Smooth muscle cell (in vitro differentiated cells): ENCODE measurements at regions not wholly inside any gene's neighbourhood (a gene's known extent, or its start where the extent isn't known, plus 50 kb on each side); places are given as distances from the start of the nearest gene placed in this dataset.

Source experiments
- DNase-seq: peaks from one replicate; lab custom pipeline; 2025; ENCODE audit not compliant: unreplicated experiment; lab: John Stamatoyannopoulos, UW
- H2AFZ ChIP-seq: fragments of 200-600 bp; sonication (generic); 2 replicates; pipeline ENCODE4 v1.6.0; 2016; ENCODE audit warnings: antibody characterized with exemption, low read depth, mild to moderate bottlenecking
- H3F3A ChIP-seq: fragments of 200-600 bp; sonication (generic); 2 replicates; pipeline ENCODE4 v1.6.0; 2017; ENCODE audit warnings: antibody characterized with exemption, low read depth
- H3K27ac ChIP-seq: fragments of 200-600 bp; sonication (generic); 2 replicates; pipeline ENCODE4 v1.5.1; 2016; ENCODE audit warnings: low read depth, mild to moderate bottlenecking
- H3K27me3 ChIP-seq: fragments of 200-600 bp; sonication (generic); 2 replicates; pipeline ENCODE4 v1.6.1; 2016; ENCODE audit warnings: low read depth, mild to moderate bottlenecking
- H3K36me3 ChIP-seq: fragments of 200-600 bp; sonication (generic); 2 replicates; pipeline ENCODE4 v1.5.1; 2016; ENCODE audit warnings: low read depth
- H3K4me1 ChIP-seq: fragments of 200-600 bp; sonication (generic); 2 replicates; pipeline ENCODE4 v1.5.1; 2016; ENCODE audit warnings: low read depth
- H3K4me2 ChIP-seq: fragments of 200-600 bp; sonication (generic); 2 replicates; pipeline ENCODE4 v1.6.0; 2016; ENCODE audit warnings: mild to moderate bottlenecking
- H3K4me3 ChIP-seq: fragments of 200-600 bp; sonication (generic); 2 replicates; pipeline ENCODE4 v1.5.1; 2016; ENCODE audit warnings: mild to moderate bottlenecking
- H3K79me2 ChIP-seq: fragments of 200-600 bp; sonication (generic); 2 replicates; pipeline ENCODE4 v1.6.0; 2016; ENCODE audit warnings: low read depth, mild to moderate bottlenecking
- H3K9ac ChIP-seq: fragments of 200-600 bp; sonication (generic); 2 replicates; pipeline ENCODE4 v1.6.0; 2016; ENCODE audit warnings: low read depth
- H3K9me3 ChIP-seq: fragments of 200-600 bp; sonication (generic); replicated peaks from 2 replicates; pipeline ENCODE4 v1.5.1; 2016; ENCODE audit warnings: low read depth
- H4K20me1 ChIP-seq: fragments of 200-600 bp; sonication (generic); 2 replicates; pipeline ENCODE4 v1.6.0; 2016; ENCODE audit warnings: low read depth
- WGBS: methylation state at CpG from one replicate; pipeline ENCODE4 v1.1.7; 2016; ENCODE audit warnings: low lambda C conversion rate; 5-methylcytosine and 5-hydroxymethylcytosine counted together
- TF ChIP-seq, protein P1 (sequence below): fragments of 200-600 bp; sonication (generic); IDR thresholded peaks from 2 replicates; pipeline ENCODE4 v1.5.1; 2017; ENCODE audit warnings: borderline replicate concordance, mild to moderate bottlenecking, antibody characterized with exemption; ENCODE audit not compliant: insufficient read depth, poor library complexity, severe bottlenecking

DNA sequence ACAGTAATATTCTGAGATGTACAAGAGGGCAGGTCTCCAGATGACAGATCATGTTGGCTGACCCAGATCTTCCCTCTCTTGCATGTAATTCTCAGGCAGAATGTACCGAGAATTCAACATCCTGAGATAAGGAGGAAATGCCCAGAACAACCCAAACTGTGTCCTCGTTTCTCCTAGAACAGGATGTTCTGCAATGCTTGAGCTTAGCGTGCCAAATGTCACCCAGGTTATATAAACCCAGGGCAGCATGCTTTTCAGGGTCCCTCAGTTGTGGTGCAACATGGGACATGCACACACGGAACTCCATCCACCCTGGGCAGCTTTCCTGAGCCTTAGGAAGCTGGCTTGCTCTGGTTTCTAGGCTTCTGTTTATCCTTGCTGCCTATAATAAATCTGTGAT lies 102.1 kb upstream of the CMC1 start:
- Histone ChIP-seq H3K36me3 (no peaks in the 10 kb centered on the region), H3K79me2 (no peaks in the 10 kb centered on the region), H4K20me1 (no peaks in the 10 kb centered on the region), H3K27ac (no peak overlapping the region), H3K9me3 (no peaks in the 10 kb centered on the region), H3K4me1 (no peaks in the 10 kb centered on the region), H2AFZ (no peak overlapping the region), H3K4me3 (no peak overlapping the region), H3K9ac (no peak overlapping the region), H3F3A (no peaks in the 10 kb centered on the region), H3K4me2 (no peak overlapping the region), H3K27me3 (peaks cover 3% of the 10 kb centered on the region)
- TF ChIP-seq, protein P1, sequence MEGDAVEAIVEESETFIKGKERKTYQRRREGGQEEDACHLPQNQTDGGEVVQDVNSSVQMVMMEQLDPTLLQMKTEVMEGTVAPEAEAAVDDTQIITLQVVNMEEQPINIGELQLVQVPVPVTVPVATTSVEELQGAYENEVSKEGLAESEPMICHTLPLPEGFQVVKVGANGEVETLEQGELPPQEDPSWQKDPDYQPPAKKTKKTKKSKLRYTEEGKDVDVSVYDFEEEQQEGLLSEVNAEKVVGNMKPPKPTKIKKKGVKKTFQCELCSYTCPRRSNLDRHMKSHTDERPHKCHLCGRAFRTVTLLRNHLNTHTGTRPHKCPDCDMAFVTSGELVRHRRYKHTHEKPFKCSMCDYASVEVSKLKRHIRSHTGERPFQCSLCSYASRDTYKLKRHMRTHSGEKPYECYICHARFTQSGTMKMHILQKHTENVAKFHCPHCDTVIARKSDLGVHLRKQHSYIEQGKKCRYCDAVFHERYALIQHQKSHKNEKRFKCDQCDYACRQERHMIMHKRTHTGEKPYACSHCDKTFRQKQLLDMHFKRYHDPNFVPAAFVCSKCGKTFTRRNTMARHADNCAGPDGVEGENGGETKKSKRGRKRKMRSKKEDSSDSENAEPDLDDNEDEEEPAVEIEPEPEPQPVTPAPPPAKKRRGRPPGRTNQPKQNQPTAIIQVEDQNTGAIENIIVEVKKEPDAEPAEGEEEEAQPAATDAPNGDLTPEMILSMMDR = no peak
- no peak for DNase-seq
- 84% methylated on average over 4 of the region's 4 CpGs for WGBS

DNA sequence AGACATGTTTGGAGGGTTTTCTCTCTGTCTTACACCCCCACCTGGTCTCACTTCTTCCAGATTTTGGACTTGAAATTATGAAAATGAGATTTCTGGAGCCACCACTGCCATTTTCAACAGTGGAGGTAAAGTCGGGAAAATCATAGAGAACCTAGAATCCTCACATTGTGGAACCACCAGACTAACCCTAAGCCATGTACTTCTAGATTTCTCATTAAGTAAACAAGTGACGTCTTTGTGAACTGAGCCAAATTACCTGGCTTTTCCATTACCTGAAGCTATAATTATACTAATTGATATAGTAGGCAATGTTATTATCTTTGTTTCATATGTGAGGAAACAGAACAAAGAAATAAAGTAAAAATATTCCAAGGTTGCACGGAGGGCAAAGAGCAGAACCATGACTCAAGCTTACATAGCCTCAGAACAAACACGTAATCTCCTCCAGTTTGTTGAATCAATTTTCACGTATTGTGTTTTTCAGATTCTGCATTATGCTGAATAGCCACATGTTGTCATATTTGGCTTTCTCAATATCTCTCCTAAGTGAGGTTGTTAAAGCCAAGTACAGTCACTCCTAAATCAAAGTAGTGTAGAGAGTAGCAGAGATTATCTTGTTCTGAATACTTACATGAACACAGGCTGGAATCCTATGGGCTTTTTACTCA lies 101.3 kb upstream of the CMC1 start:
- Histone ChIP-seq H2AFZ (no peak overlapping the region), H3K9me3 (no peaks in the 10 kb centered on the region), H3K4me2 (no peak overlapping the region), H3K4me1 (no peaks in the 10 kb centered on the region), H3K79me2 (no peaks in the 10 kb centered on the region), H3K9ac (no peak overlapping the region), H3K4me3 (no peak overlapping the region), H3K36me3 (no peaks in the 10 kb centered on the region), H3K27me3 (peaks cover 3% of the 10 kb centered on the region), H4K20me1 (no peaks in the 10 kb centered on the region), H3K27ac (no peak overlapping the region), H3F3A (no peaks in the 10 kb centered on the region)
- 78% methylated on average over 5 of the region's 5 CpGs for WGBS
- TF ChIP-seq, protein P1 = no peak
- no peak for DNase-seq

DNA sequence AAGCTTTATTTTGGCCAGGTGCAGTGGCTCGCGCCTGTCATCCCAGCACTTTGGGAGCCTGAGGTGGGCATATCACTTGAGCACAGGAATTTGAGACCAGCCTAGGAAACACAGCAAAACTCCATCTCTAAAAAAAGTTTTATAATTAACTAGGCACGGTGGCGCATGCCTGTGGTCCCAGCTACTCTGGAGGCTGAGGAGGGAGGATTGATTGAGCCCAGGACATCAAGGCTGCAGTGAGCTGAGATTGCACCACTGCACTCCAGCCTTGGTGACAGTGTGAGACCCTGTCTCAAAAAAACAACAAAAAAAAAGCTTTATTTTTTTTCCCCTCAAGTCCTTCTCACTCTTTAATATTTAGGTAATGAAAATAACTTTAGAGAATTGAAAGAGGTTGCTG lies 100.8 kb upstream of the CMC1 start:
- H4K20me1 ChIP-seq = no peaks in the 10 kb centered on the region
- H3K9me3 ChIP-seq = no peaks in the 10 kb centered on the region
- H3K4me2 ChIP-seq = no peak overlapping the region
- H2AFZ ChIP-seq = no peak overlapping the region
- WGBS = 94% methylated on average over 4 of the region's 4 CpGs
- H3K36me3 ChIP-seq = no peaks in the 10 kb centered on the region
- DNase-seq = no peak
- TF ChIP-seq, protein P1 = no peak
- H3K27me3 ChIP-seq = peaks cover 3% of the 10 kb centered on the region
- no peak overlapping the region for H3K27ac ChIP-seq
- H3K4me3 ChIP-seq = no peak overlapping the region
- H3K4me1 ChIP-seq = no peaks in the 10 kb centered on the region
- H3K79me2 ChIP-seq = no peaks in the 10 kb centered on the region
- no peaks in the 10 kb centered on the region for H3F3A ChIP-seq
- no peak overlapping the region for H3K9ac ChIP-seq

DNA sequence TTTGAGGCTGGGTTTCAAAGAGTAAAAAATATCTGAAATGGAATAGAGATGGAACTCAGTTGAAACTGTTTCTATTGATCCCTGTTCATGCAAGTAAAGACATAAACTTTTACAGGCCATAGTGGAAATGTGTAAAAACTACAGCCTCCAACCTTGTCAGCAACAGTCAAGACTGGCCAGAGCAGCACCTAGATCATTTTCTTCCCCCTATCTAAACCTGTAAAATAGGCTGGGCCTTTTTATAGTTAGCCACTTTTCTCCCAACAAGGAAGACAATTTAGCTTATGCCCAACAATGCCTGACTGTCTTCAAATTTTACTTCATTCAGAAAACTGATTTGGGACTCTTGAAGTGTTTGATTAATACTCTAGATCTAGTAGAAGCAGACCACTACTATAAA lies 91.5 kb upstream of the CMC1 start:
- H3K27me3 ChIP-seq = no peaks in the 10 kb centered on the region
- no peaks in the 10 kb centered on the region for H3F3A ChIP-seq
- no peaks in the 10 kb centered on the region for H3K9me3 ChIP-seq
- H3K27ac ChIP-seq = no peak overlapping the region
- H3K36me3 ChIP-seq = no peaks in the 10 kb centered on the region
- H3K9ac ChIP-seq = no peak overlapping the region
- H3K4me1 ChIP-seq = no peaks in the 10 kb centered on the region
- H4K20me1 ChIP-seq = no peaks in the 10 kb centered on the region
- no peak overlapping the region for H2AFZ ChIP-seq
- no peak overlapping the region for H3K4me3 ChIP-seq
- no peaks in the 10 kb centered on the region for H3K79me2 ChIP-seq
- TF ChIP-seq, protein P1 = no peak
- no peak for DNase-seq
- H3K4me2 ChIP-seq = no peak overlapping the region
